IMR-90 (cell line): ENCODE measurements at regions not wholly inside any gene's neighbourhood (a gene's known extent, or its start where the extent isn't known, plus 50 kb on each side); places are given as distances from the start of the nearest gene placed in this dataset.

ENCODE experiments used
- ATAC-seq: fragments of 200-7000 bp; cut with Tn5 transposase; 2 replicates; pipeline ENCODE4 v1.9.1; 2020; ENCODE audit warnings: low read depth, mild to moderate bottlenecking, moderate library complexity
- BruUV-seq: library from RNA; stranded (reverse); fragments of 400-500 nt; replicated peaks from 2 replicates; lab custom pipeline; 2021; lab: Mats Ljungman, UMichigan
- CTCF ChIA-PET: fragments of 300-600 bp; formaldehyde crosslinking; extraction: SDS; loops from one replicate; lab custom pipeline; 2021; ENCODE audit warnings: antibody characterized with exemption; lab: Yijun Ruan, JAX
- POLR2A ChIA-PET: fragments of 300-600 bp; sonication (Branson Sonifier 250); formaldehyde crosslinking; loops from one replicate; lab custom pipeline; 2022; ENCODE audit warnings: antibody characterized with exemption; ENCODE audit not compliant: unreplicated experiment; lab: Charles Lee
- DNase-seq: peaks from one replicate; pipeline ENCODE4 v3.0.0; 2013
- H2AFZ ChIP-seq: replicated peaks from 2 replicates; pipeline ENCODE3; 2013; ENCODE audit warnings: low read length, mild to moderate bottlenecking; ENCODE audit not compliant: poor library complexity
- H2AK5ac ChIP-seq: 2 replicates; pipeline ENCODE4 v1.6.1; 2013; ENCODE audit warnings: low read depth, low read length, inconsistent platforms
- H2AK9ac ChIP-seq: replicated peaks from 2 replicates; pipeline ENCODE3; 2013; ENCODE audit warnings: mild to moderate bottlenecking, low read depth, low read length, moderate library complexity; ENCODE audit not compliant: poor library complexity
- H2BK120ac ChIP-seq: 2 replicates; pipeline ENCODE4 v1.6.1; 2013; ENCODE audit warnings: low read depth, low read length, inconsistent platforms
- H2BK15ac ChIP-seq: 3 replicates; pipeline ENCODE4 v1.6.1; 2013; ENCODE audit warnings: low read depth, low read length, inconsistent platforms
- H2BK20ac ChIP-seq: 2 replicates; pipeline ENCODE4 v1.6.1; 2013; ENCODE audit warnings: low read depth, mild to moderate bottlenecking, inconsistent platforms, low read length, moderate library complexity
- H2BK5ac ChIP-seq: 2 replicates; pipeline ENCODE4 v1.6.1; 2013; ENCODE audit warnings: mild to moderate bottlenecking, low read depth, low read length, inconsistent platforms; ENCODE audit not compliant: poor library complexity, severe bottlenecking
- H3K14ac ChIP-seq: replicated peaks from 2 replicates; pipeline ENCODE4 v1.6.1; 2013; ENCODE audit warnings: low read depth, low read length, inconsistent platforms
- H3K18ac ChIP-seq: 2 replicates; pipeline ENCODE4 v1.6.1; 2013; ENCODE audit warnings: low read depth, low read length, control low read depth
- H3K23ac ChIP-seq: 2 replicates; pipeline ENCODE4 v1.6.1; 2013; ENCODE audit warnings: low read depth, low read length, inconsistent platforms
- H3K27ac ChIP-seq: 2 replicates; pipeline ENCODE4 v1.5.1; 2013; ENCODE audit warnings: mild to moderate bottlenecking, control low read depth, low read length; ENCODE audit not compliant: insufficient read depth
- H3K27me3 ChIP-seq: 2 replicates; pipeline ENCODE4 v1.6.1; 2013; ENCODE audit warnings: low read length; ENCODE audit not compliant: control insufficient read depth, insufficient read depth
- H3K36me3 ChIP-seq: 2 replicates; pipeline ENCODE4 v1.6.1; 2013; ENCODE audit warnings: low read length, mixed read lengths; ENCODE audit not compliant: control insufficient read depth, insufficient read depth
- H3K4ac ChIP-seq: 2 replicates; pipeline ENCODE4 v1.6.1; 2013; ENCODE audit warnings: low read depth, low read length, inconsistent platforms
- H3K4me1 ChIP-seq: 2 replicates; pipeline ENCODE4 v1.6.1; 2013; ENCODE audit warnings: low read length, mixed read lengths; ENCODE audit not compliant: control insufficient read depth, insufficient read depth
- H3K4me2 ChIP-seq: 2 replicates; pipeline ENCODE4 v1.6.1; 2013; ENCODE audit warnings: low read depth, mild to moderate bottlenecking, control low read depth, low read length, moderate library complexity
- H3K4me3 ChIP-seq: 2 replicates; pipeline ENCODE4 v1.5.1; 2013; ENCODE audit warnings: low read depth, mild to moderate bottlenecking, control low read depth, low read length, moderate library complexity; ENCODE audit not compliant: insufficient read depth
- H3K56ac ChIP-seq: 2 replicates; pipeline ENCODE4 v1.6.1; 2013; ENCODE audit warnings: low read length, inconsistent platforms; ENCODE audit not compliant: insufficient read depth; ENCODE audit errors: extremely low read depth
- H3K79me1 ChIP-seq, 2 experiments: 2 replicates each; pipeline ENCODE4 v1.6.1; 2013; ENCODE audit warnings: low read length in 2 of 2, inconsistent platforms in 1 of 2, low read depth in 1 of 2
- H3K9ac ChIP-seq: 2 replicates; pipeline ENCODE4 v1.6.1; 2013; ENCODE audit warnings: low read depth, low read length, control low read depth
- H3K9me1 ChIP-seq: 2 replicates; pipeline ENCODE4 v1.6.1; 2013; ENCODE audit warnings: low read length, inconsistent platforms; ENCODE audit not compliant: insufficient read depth
- H3K9me3 ChIP-seq: 2 replicates; pipeline ENCODE4 v1.6.1; 2013; ENCODE audit warnings: low read length; ENCODE audit not compliant: control insufficient read depth, insufficient read depth
- H4K20me1 ChIP-seq: 2 replicates; pipeline ENCODE4 v1.6.1; 2013; ENCODE audit warnings: low read length, inconsistent platforms; ENCODE audit not compliant: insufficient read depth
- H4K5ac ChIP-seq: 2 replicates; pipeline ENCODE4 v1.6.1; 2013; ENCODE audit warnings: mild to moderate bottlenecking, low read depth, low read length, control low read depth
- H4K8ac ChIP-seq, 2 experiments: 2 replicates each; pipeline ENCODE4 v1.6.1; 2013; ENCODE audit warnings: low read depth in 2 of 2, low read length in 2 of 2, control low read depth in 1 of 2, inconsistent platforms in 1 of 2
- H4K91ac ChIP-seq: 2 replicates; pipeline ENCODE4 v1.6.1; 2013; ENCODE audit warnings: low read depth, low read length, inconsistent platforms; ENCODE audit not compliant: insufficient read depth
- BHLHE40 ChIP-seq: fragments of 150-350 bp; IDR thresholded peaks from 2 replicates; pipeline ENCODE4 v1.6.1; 2016; ENCODE audit warnings: mild to moderate bottlenecking, low read depth, low read length
- CEBPB ChIP-seq: IDR thresholded peaks from 2 replicates; pipeline ENCODE4 v1.6.1; 2012; ENCODE audit warnings: low read depth, low read length, improper control_type of control experiment
- CHD1 ChIP-seq: IDR thresholded peaks from 2 replicates; pipeline ENCODE4 v1.6.1; 2012; ENCODE audit warnings: low read depth, low read length, improper control_type of control experiment
- FOS ChIP-seq: fragments of 150-350 bp; IDR thresholded peaks from 2 replicates; pipeline ENCODE4 v1.6.1; 2016; ENCODE audit warnings: low read depth, low read length
- MAZ ChIP-seq: IDR thresholded peaks from 2 replicates; pipeline ENCODE4 v1.6.1; 2012; ENCODE audit warnings: low read depth, mild to moderate bottlenecking, low read length, improper control_type of control experiment, moderate library complexity, borderline replicate concordance
- MXI1 ChIP-seq: IDR thresholded peaks from 2 replicates; pipeline ENCODE4 v1.6.1; 2012; ENCODE audit warnings: low read depth, mild to moderate bottlenecking, low read length, moderate library complexity, borderline replicate concordance
- NFE2L2 ChIP-seq: fragments of 150-350 bp; IDR thresholded peaks from 2 replicates; pipeline ENCODE4 v1.6.1; 2016; ENCODE audit warnings: low read depth, mild to moderate bottlenecking, low read length
- POLR2A ChIP-seq: IDR thresholded peaks from 2 replicates; pipeline ENCODE4 v1.6.1; 2012; ENCODE audit warnings: mild to moderate bottlenecking, low read depth, low read length
- RAD21 ChIP-seq: IDR thresholded peaks from 2 replicates; pipeline ENCODE4 v1.6.1; 2012; ENCODE audit warnings: low read length, improper control_type of control experiment
- RFX5 ChIP-seq: IDR thresholded peaks from 2 replicates; pipeline ENCODE4 v1.8.0; 2012; ENCODE audit warnings: low read depth, mild to moderate bottlenecking, low read length, moderate library complexity
- WGBS, 2 experiments: methylation state at CpG; one replicate each; pipeline versions ENCODE4 v1.1.5 to v1.1.7; 2013; ENCODE audit warnings: missing lambda C conversion rate in 2 of 2; ENCODE audit not compliant: insufficient read length in 1 of 2; ENCODE audit errors: extremely low coverage in 2 of 2; 5-methylcytosine and 5-hydroxymethylcytosine counted together
- dilution Hi-C: fragments of 300-500 bp; cut with HindIII; formaldehyde crosslinking; loops from one replicate; pipeline ENCODE4 v1.14.3; 2018; ENCODE audit warnings: low sequenced_read_pairs; ENCODE audit not compliant: unreplicated experiment
- in situ Hi-C: fragments of 300-500 bp; cut with MboI; formaldehyde crosslinking; loops from 3 replicates; pipeline ENCODE4 v1.14.3; 2019; ENCODE audit warnings: low sequenced_read_pairs, inconsistent platforms, mixed read lengths
- intact Hi-C: fragments of 100-400 bp; cut with micrococcal nuclease; formaldehyde crosslinking; loops from 2 replicates; pipeline ENCODE4 v1.10.0; 2022
- TF ChIP-seq, protein P1 (sequence below): conservative IDR thresholded peaks from 2 replicates; pipeline ENCODE4 v1.5.1; 2012; ENCODE audit warnings: mild to moderate bottlenecking, low read depth, low read length, improper control_type of control experiment
- TF ChIP-seq, protein P2 (sequence below): fragments of 150-350 bp; IDR thresholded peaks from 2 replicates; pipeline ENCODE4 v1.6.1; 2016; ENCODE audit warnings: low read depth, mild to moderate bottlenecking, low read length, moderate library complexity, borderline replicate concordance
- TF ChIP-seq, protein P3 (sequence below): fragments of 150-350 bp; IDR thresholded peaks from 2 replicates; pipeline ENCODE4 v1.6.1; 2017; ENCODE audit warnings: mild to moderate bottlenecking, antibody characterized with exemption, low read length, low read depth

DNA sequence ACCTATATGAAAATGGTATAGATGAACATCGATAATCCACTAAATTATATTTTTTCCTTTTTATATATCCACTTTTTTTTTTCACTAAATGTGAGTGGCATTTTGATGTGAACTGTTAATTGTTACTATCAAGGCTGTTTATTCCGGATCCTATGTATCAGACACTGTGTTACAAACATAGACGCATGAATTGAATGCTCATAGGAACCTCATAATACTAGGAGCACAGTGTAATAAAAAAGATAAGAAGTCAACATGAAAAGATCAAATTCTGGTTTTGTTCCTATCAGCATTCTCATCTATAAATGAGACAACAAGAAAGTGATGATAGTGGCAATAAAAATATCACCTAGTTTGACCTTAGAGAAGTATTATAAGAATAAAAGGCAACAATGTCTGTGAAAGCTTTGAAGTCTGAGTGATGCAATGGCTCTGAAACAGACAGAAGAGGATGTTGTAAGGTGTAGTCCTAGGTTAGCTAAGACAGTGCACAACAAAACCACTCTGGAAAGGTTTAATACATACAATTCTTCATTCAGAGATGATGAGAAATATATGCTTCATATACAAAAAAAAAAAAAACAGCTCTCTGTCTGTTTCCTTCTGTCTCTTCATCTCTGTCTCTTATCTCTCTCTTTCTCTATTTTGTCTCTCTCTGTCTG is 148.6 kb upstream of the NLGN4X start:
- H3K4me3 ChIP-seq = no peak overlapping the region
- H2BK15ac ChIP-seq = no peak overlapping the region
- no peak overlapping the region for H2BK5ac ChIP-seq
- no peaks in the 10 kb centered on the region for H3K4me1 ChIP-seq
- H4K5ac ChIP-seq = no peak overlapping the region
- no peak overlapping the region for H2BK20ac ChIP-seq
- no peaks in the 10 kb centered on the region for H4K20me1 ChIP-seq
- in situ Hi-C loops = no loop called here
- H3K4me2 ChIP-seq = no peak overlapping the region
- H3K4ac ChIP-seq = no peak overlapping the region
- H4K8ac ChIP-seq = no peak overlapping the region
- dilution Hi-C loops = no loop called here
- H3K79me1 ChIP-seq = no peaks in the 10 kb centered on the region
- H3K14ac ChIP-seq = no peak overlapping the region
- POLR2A ChIA-PET = no interaction called here
- H2BK120ac ChIP-seq = no peak overlapping the region
- no peak overlapping the region for H3K9ac ChIP-seq
- no peak overlapping the region for H3K23ac ChIP-seq
- no peaks in the 10 kb centered on the region for H3K9me1 ChIP-seq
- WGBS, 2 experiments = no CpG with 5 or more reads among the region's 3 CpGs
- BruUV-seq = no TSS peak
- TF ChIP-seq MAZ (no peak), POLR2A (no peak), CHD1 (no peak), FOS (no peak), RAD21 (no peak), CEBPB (no peak), RFX5 (no peak), MXI1 (no peak), NFE2L2 (no peak), BHLHE40 (no peak)
- TF ChIP-seq, protein P1, sequence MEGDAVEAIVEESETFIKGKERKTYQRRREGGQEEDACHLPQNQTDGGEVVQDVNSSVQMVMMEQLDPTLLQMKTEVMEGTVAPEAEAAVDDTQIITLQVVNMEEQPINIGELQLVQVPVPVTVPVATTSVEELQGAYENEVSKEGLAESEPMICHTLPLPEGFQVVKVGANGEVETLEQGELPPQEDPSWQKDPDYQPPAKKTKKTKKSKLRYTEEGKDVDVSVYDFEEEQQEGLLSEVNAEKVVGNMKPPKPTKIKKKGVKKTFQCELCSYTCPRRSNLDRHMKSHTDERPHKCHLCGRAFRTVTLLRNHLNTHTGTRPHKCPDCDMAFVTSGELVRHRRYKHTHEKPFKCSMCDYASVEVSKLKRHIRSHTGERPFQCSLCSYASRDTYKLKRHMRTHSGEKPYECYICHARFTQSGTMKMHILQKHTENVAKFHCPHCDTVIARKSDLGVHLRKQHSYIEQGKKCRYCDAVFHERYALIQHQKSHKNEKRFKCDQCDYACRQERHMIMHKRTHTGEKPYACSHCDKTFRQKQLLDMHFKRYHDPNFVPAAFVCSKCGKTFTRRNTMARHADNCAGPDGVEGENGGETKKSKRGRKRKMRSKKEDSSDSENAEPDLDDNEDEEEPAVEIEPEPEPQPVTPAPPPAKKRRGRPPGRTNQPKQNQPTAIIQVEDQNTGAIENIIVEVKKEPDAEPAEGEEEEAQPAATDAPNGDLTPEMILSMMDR = no peak
- TF ChIP-seq, protein P2, sequence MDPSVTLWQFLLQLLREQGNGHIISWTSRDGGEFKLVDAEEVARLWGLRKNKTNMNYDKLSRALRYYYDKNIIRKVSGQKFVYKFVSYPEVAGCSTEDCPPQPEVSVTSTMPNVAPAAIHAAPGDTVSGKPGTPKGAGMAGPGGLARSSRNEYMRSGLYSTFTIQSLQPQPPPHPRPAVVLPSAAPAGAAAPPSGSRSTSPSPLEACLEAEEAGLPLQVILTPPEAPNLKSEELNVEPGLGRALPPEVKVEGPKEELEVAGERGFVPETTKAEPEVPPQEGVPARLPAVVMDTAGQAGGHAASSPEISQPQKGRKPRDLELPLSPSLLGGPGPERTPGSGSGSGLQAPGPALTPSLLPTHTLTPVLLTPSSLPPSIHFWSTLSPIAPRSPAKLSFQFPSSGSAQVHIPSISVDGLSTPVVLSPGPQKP = no peak
- TF ChIP-seq, protein P3, sequence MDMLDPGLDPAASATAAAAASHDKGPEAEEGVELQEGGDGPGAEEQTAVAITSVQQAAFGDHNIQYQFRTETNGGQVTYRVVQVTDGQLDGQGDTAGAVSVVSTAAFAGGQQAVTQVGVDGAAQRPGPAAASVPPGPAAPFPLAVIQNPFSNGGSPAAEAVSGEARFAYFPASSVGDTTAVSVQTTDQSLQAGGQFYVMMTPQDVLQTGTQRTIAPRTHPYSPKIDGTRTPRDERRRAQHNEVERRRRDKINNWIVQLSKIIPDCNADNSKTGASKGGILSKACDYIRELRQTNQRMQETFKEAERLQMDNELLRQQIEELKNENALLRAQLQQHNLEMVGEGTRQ = no peak
- no peak overlapping the region for H2AFZ ChIP-seq
- ATAC-seq (no peak), DNase-seq (no peak)
- no peak overlapping the region for H3K27ac ChIP-seq
- no peak overlapping the region for H3K56ac ChIP-seq
- H2AK5ac ChIP-seq = no peak overlapping the region
- H4K91ac ChIP-seq = no peak overlapping the region
- no peak overlapping the region for H2AK9ac ChIP-seq
- no peak overlapping the region for H3K18ac ChIP-seq
- CTCF ChIA-PET = no interaction called here
- intact Hi-C loops = no loop called here
- no peaks in the 10 kb centered on the region for H3K27me3 ChIP-seq
- no peaks in the 10 kb centered on the region for H3K36me3 ChIP-seq
- peaks cover 15% of the 10 kb centered on the region for H3K9me3 ChIP-seq
